ENCODE measurements at regions not wholly inside any gene's neighbourhood (a gene's known extent, or its start where the extent isn't known, plus 50 kb on each side); places are given as distances from the start of the nearest gene placed in this dataset.

DNA sequence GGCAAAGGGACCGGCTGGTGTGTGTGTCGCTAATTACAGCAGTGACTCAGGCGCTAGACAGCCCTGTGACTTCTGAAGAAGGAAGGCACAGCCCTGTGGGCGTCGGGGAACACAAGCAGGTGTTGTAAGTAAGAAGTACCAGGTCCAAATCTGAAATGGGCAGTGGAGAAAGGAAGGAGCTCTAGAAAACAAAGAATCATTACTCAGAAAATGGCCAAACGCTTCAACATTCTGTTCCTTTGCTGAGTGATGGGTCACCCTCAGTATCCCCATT is 106.8 kb downstream of the PXDC1 start:
- TF ChIP-seq, protein P1, sequence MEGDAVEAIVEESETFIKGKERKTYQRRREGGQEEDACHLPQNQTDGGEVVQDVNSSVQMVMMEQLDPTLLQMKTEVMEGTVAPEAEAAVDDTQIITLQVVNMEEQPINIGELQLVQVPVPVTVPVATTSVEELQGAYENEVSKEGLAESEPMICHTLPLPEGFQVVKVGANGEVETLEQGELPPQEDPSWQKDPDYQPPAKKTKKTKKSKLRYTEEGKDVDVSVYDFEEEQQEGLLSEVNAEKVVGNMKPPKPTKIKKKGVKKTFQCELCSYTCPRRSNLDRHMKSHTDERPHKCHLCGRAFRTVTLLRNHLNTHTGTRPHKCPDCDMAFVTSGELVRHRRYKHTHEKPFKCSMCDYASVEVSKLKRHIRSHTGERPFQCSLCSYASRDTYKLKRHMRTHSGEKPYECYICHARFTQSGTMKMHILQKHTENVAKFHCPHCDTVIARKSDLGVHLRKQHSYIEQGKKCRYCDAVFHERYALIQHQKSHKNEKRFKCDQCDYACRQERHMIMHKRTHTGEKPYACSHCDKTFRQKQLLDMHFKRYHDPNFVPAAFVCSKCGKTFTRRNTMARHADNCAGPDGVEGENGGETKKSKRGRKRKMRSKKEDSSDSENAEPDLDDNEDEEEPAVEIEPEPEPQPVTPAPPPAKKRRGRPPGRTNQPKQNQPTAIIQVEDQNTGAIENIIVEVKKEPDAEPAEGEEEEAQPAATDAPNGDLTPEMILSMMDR (conservative IDR thresholded peaks at IDR 0.05; ENCODE audit: low read depth, low read length) = no peak
- TF ChIP-seq EZH2 (IDR thresholded peaks at IDR 0.05; ENCODE audit: borderline replicate concordance, low read depth, low read length, poor library complexity, severe bottlenecking) = no peak
